Trophoblast cell (in vitro differentiated cells and primary cell): ENCODE measurements at regions not wholly inside any gene's neighbourhood (a gene's known extent, or its start where the extent isn't known, plus 50 kb on each side); places are given as distances from the start of the nearest gene placed in this dataset.

ENCODE experiments used
- DNase-seq, 2 donors: peaks; one replicate each; pipeline ENCODE4 v3.0.0-alpha.2; 2016
- H2AFZ ChIP-seq: 2 replicates; pipeline ENCODE4 v1.6.1; 2013; ENCODE audit warnings: low read length, moderate library complexity, mild to moderate bottlenecking; ENCODE audit not compliant: insufficient read depth, poor library complexity
- H2AK5ac ChIP-seq: 2 replicates; pipeline ENCODE4 v1.6.1; 2013; ENCODE audit warnings: mild to moderate bottlenecking, low read length
- H2BK120ac ChIP-seq: 2 replicates; pipeline ENCODE4 v1.6.1; 2013; ENCODE audit warnings: low read length, mild to moderate bottlenecking, moderate library complexity; ENCODE audit not compliant: insufficient read depth, poor library complexity
- H2BK12ac ChIP-seq: 2 replicates; pipeline ENCODE4 v1.6.1; 2013; ENCODE audit warnings: mild to moderate bottlenecking, low read length, moderate library complexity
- H2BK5ac ChIP-seq: 2 replicates; pipeline ENCODE4 v1.6.1; 2013; ENCODE audit warnings: low read length, low read depth, moderate library complexity, mild to moderate bottlenecking; ENCODE audit not compliant: poor library complexity
- H3K14ac ChIP-seq: 2 replicates; pipeline ENCODE4 v1.6.1; 2013; ENCODE audit warnings: mild to moderate bottlenecking, low read length
- H3K18ac ChIP-seq: 2 replicates; pipeline ENCODE4 v1.6.1; 2013; ENCODE audit warnings: mild to moderate bottlenecking, low read length
- H3K23ac ChIP-seq: 2 replicates; pipeline ENCODE4 v1.6.1; 2013; ENCODE audit warnings: low read length
- H3K27ac ChIP-seq: 2 replicates; pipeline ENCODE4 v1.5.1; 2013; ENCODE audit warnings: low read depth, mild to moderate bottlenecking, inconsistent platforms, low read length, moderate library complexity
- H3K27me3 ChIP-seq: 2 replicates; pipeline ENCODE4 v1.6.1; 2013; ENCODE audit warnings: inconsistent platforms, mild to moderate bottlenecking, low read length, moderate library complexity; ENCODE audit not compliant: insufficient read depth
- H3K36me3 ChIP-seq, 2 experiments: 1 replicate in 1 of 2; 2 replicates in 1 of 2; pipeline ENCODE4 v1.6.1; 2013; ENCODE audit warnings: low read length in 2 of 2, mild to moderate bottlenecking in 2 of 2, moderate library complexity in 1 of 2; ENCODE audit not compliant: insufficient read depth in 2 of 2, control insufficient read depth in 1 of 2
- H3K4ac ChIP-seq: 2 replicates; pipeline ENCODE4 v1.6.1; 2013; ENCODE audit warnings: low read depth, mild to moderate bottlenecking, low read length, moderate library complexity
- H3K4me1 ChIP-seq, 2 experiments: 1 replicate in 1 of 2; 2 replicates in 1 of 2; pipeline ENCODE4 v1.6.1; 2013; ENCODE audit warnings: low read length in 2 of 2, mild to moderate bottlenecking in 2 of 2, moderate library complexity in 1 of 2; ENCODE audit not compliant: insufficient read depth in 2 of 2, control insufficient read depth in 1 of 2
- H3K4me2 ChIP-seq: 2 replicates; pipeline ENCODE4 v1.6.1; 2013; ENCODE audit warnings: inconsistent platforms, mild to moderate bottlenecking, low read length, moderate library complexity
- H3K4me3 ChIP-seq: 2 replicates; pipeline ENCODE4 v1.5.1; 2013; ENCODE audit warnings: mild to moderate bottlenecking, low read depth, low read length, inconsistent platforms
- H3K79me1 ChIP-seq: one replicate; pipeline ENCODE4 v1.6.1; 2013; ENCODE audit warnings: low read length
- H3K79me2 ChIP-seq: 2 replicates; pipeline ENCODE4 v1.6.1; 2013; ENCODE audit warnings: low read length, mild to moderate bottlenecking; ENCODE audit not compliant: control insufficient read depth, insufficient read depth, poor library complexity
- H3K9ac ChIP-seq: 2 replicates; pipeline ENCODE4 v1.6.1; 2013; ENCODE audit warnings: mild to moderate bottlenecking, low read length
- H3K9me3 ChIP-seq: 2 replicates; pipeline ENCODE4 v1.6.1; 2013; ENCODE audit warnings: low read depth, mild to moderate bottlenecking, control low read depth, inconsistent platforms, low read length; ENCODE audit not compliant: insufficient read depth
- H4K12ac ChIP-seq: 2 replicates; pipeline ENCODE4 v1.6.1; 2013; ENCODE audit warnings: low read depth, mild to moderate bottlenecking, low read length, moderate library complexity
- H4K8ac ChIP-seq: 2 replicates; pipeline ENCODE4 v1.6.1; 2013; ENCODE audit warnings: low read depth, mild to moderate bottlenecking, low read length, moderate library complexity
- H4K91ac ChIP-seq: one replicate; pipeline ENCODE4 v1.6.1; 2013; ENCODE audit warnings: low read depth, mild to moderate bottlenecking, low read length, moderate library complexity
- whole genome bisulfite sequencing: extraction: QIAGEN DNeasy Blood & Tissue Kit; methylation state at CpG from one replicate; pipeline ENCODE4 v1.1.7; 2013; ENCODE audit warnings: missing lambda C conversion rate; ENCODE audit not compliant: insufficient read length, insufficient coverage; ENCODE audit errors: extremely low coverage; 5-methylcytosine and 5-hydroxymethylcytosine counted together

DNA sequence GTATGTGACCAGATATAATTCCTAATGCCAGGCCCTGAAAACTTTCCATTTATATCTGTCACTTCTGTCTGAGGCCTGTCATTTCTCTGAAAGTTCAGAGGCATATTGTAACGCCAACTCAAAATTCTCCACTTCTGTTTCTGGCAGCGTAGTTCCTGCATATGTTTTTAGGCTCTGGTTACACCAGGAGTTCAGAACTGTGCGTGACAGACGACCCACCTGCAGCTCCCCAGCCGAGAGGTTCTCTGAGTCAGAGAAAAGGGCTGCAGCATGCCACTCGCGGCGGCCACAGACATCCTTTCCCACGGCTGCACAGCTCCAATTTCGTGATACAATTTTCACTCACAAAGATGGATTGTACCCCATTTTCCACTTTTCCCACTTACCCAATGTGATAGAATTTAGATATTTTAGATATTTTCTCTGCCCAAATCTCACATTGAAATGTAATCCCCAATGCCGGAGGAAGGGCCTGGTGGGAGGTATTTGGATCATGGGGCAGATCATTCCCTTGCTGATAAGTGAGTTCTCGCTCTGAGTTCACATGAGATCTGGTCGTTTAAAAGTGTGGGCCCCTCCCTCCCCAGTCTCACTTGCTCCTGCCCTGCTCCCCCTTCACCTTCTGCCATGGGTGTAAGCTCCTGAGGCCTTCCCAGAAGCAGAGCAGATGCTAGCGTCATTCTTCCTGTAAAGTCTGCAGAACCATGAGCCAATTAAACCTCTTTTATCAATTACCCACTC lies 308.1 kb downstream of the LIG4 start:
- DNase-seq, result no peak
- H3K4me3 ChIP-seq, result no peak overlapping the region
- no peak overlapping the region for H3K9ac ChIP-seq
- no peak overlapping the region for H3K23ac ChIP-seq
- no peaks in the 10 kb centered on the region for H3K79me1 ChIP-seq
- H3K27me3 ChIP-seq, result no peaks in the 10 kb centered on the region
- no peak overlapping the region for H4K12ac ChIP-seq
- no CpG with 5 or more reads among the region's 14 CpGs for WGBS
- H2AK5ac ChIP-seq, result no peak overlapping the region
- H3K4me2 ChIP-seq, result no peak overlapping the region
- H4K91ac ChIP-seq, result no peak overlapping the region
- H3K27ac ChIP-seq, result no peak overlapping the region
- no peaks in the 10 kb centered on the region for H3K4me1 ChIP-seq
- no peak overlapping the region for H3K14ac ChIP-seq
- H4K8ac ChIP-seq, result no peak overlapping the region
- no peaks in the 10 kb centered on the region for H3K79me2 ChIP-seq
- no peak overlapping the region for H2BK5ac ChIP-seq
- no peak overlapping the region for H2BK12ac ChIP-seq
- H2AFZ ChIP-seq, result no peak overlapping the region
- H3K4ac ChIP-seq, result no peak overlapping the region
- no peaks in the 10 kb centered on the region for H3K36me3 ChIP-seq
- H3K18ac ChIP-seq, result no peak overlapping the region
- H3K9me3 ChIP-seq, result no peaks in the 10 kb centered on the region
- no peak overlapping the region for H2BK120ac ChIP-seq

DNA sequence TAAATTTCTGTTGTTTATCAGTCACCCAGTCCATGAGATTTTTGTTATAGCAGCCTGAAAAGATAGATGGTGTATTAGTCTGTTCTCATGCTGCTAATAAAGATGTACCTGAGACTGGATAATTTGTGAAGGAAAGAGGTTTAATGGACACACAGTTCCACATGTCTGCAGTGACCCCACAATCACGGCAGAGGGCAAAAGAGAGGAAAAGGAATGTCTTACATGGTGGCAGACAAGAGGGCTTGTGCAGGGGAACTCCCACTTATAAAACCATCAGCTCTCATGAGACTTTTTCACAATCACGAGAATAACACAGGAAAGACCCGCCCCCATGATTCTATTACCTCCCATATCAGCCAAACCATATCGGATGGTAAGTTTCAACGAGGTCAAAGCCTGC lies 309.2 kb downstream of the LIG4 start:
- no peaks in the 10 kb centered on the region for H3K27me3 ChIP-seq
- no peaks in the 10 kb centered on the region for H3K36me3 ChIP-seq
- no peaks in the 10 kb centered on the region for H3K9me3 ChIP-seq
- H3K79me1 ChIP-seq, result no peaks in the 10 kb centered on the region
- H3K14ac ChIP-seq, result no peak overlapping the region
- H3K9ac ChIP-seq, result no peak overlapping the region
- no peak overlapping the region for H4K8ac ChIP-seq
- H3K27ac ChIP-seq, result no peak overlapping the region
- H3K4ac ChIP-seq, result no peak overlapping the region
- no peak overlapping the region for H4K91ac ChIP-seq
- no peak overlapping the region for H2AFZ ChIP-seq
- H3K4me3 ChIP-seq, result no peak overlapping the region
- H3K4me1 ChIP-seq, result no peaks in the 10 kb centered on the region
- no CpG with 5 or more reads among the region's 5 CpGs for WGBS
- no peak overlapping the region for H4K12ac ChIP-seq
- H3K23ac ChIP-seq, result no peak overlapping the region
- H2BK5ac ChIP-seq, result no peak overlapping the region
- H3K4me2 ChIP-seq, result no peak overlapping the region
- no peak overlapping the region for H2BK12ac ChIP-seq
- no peaks in the 10 kb centered on the region for H3K79me2 ChIP-seq
- H2BK120ac ChIP-seq, result no peak overlapping the region
- no peak overlapping the region for H2AK5ac ChIP-seq
- H3K18ac ChIP-seq, result no peak overlapping the region
- DNase-seq, result no peak

DNA sequence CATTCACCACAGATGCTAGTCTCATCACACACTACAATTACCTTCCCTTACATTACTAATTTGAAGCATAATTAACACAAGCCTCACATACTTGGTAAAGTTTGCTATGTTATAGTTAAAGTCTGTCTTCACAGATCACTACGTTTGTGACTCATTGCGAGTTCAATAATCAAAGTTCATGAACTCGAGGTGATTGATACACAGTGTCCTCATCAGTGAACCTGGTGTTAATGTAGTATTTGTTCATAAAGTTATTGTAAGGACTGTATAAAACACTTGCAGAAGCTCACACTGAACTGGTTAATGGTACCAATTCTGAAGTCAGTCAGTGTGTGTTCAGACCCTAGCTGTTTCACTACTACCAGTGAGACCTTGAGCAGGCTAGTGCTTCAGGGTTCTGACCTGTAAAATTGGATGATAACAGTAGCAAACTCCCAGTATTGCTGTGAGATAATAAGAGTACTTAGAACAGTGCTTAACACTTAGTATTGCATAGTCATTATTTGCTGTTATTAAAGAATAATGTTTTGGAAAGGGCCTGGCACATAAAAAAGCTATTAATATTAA lies 313.3 kb downstream of the LIG4 start:
- Histone ChIP-seq H3K9me3 (no peaks in the 10 kb centered on the region), H3K23ac (no peak overlapping the region)

DNA sequence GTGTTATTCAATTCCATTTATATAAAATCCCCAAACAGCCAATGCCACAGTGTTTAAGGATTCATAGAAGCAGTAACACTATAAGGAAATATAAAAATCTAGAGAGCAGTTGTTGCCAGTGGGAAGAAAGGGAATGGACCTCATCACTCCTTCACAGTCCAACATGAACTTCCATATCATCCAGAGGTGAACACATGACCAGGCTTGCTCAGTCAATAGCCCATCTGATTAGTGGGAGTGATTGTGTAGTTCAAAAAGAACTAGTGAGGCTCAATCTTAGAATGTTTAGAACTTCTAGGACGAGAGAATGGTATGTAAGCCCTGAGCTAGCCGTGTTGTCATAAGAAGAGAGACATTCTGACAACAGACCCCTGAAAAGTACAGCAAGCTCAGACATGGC lies 314.1 kb downstream of the LIG4 start:
- Histone ChIP-seq H3K36me3 (no peaks in the 10 kb centered on the region), H2AK5ac (no peak overlapping the region), H2BK120ac (no peak overlapping the region), H3K4me3 (no peak overlapping the region), H3K4me1 (no peaks in the 10 kb centered on the region), H2AFZ (no peak overlapping the region), H4K12ac (no peak overlapping the region), H4K8ac (no peak overlapping the region), H3K4me2 (no peak overlapping the region), H3K18ac (no peak overlapping the region), H4K91ac (no peak overlapping the region), H3K9me3 (no peaks in the 10 kb centered on the region), H2BK5ac (no peak overlapping the region), H3K14ac (no peak overlapping the region), H3K23ac (no peak overlapping the region), H3K4ac (no peak overlapping the region), H3K79me1 (no peaks in the 10 kb centered on the region), H2BK12ac (no peak overlapping the region), H3K79me2 (no peaks in the 10 kb centered on the region), H3K27me3 (no peaks in the 10 kb centered on the region), H3K9ac (no peak overlapping the region), H3K27ac (no peak overlapping the region)
- DNase-seq, result no peak
- WGBS, result no CpG with 5 or more reads among the region's 2 CpGs

More for the DNA sequence above, 313.3 kb downstream of the LIG4 start:
- Histone ChIP-seq H4K91ac (no peak overlapping the region), H3K9ac (no peak overlapping the region), H3K4ac (no peak overlapping the region), H4K12ac (no peak overlapping the region), H3K36me3 (no peaks in the 10 kb centered on the region), H3K14ac (no peak overlapping the region), H2AFZ (no peak overlapping the region), H3K4me2 (no peak overlapping the region), H4K8ac (no peak overlapping the region), H2BK12ac (no peak overlapping the region), H3K79me1 (no peaks in the 10 kb centered on the region), H3K4me3 (no peak overlapping the region), H3K79me2 (no peaks in the 10 kb centered on the region), H3K18ac (no peak overlapping the region), H2BK5ac (no peak overlapping the region), H3K4me1 (no peaks in the 10 kb centered on the region), H3K27me3 (no peaks in the 10 kb centered on the region), H2AK5ac (no peak overlapping the region), H2BK120ac (no peak overlapping the region), H3K27ac (no peak overlapping the region)
- no peak for DNase-seq
- WGBS, result no CpG with 5 or more reads among the region's 3 CpGs
